Urinary bladder (tissue), 3 donors: ENCODE measurements at regions not wholly inside any gene's neighbourhood (a gene's known extent, or its start where the extent isn't known, plus 50 kb on each side); places are given as distances from the start of the nearest gene placed in this dataset.

Experiments
- DNase-seq: peaks from one replicate; pipeline ENCODE4 v3.0.0-alpha.2; 2015; ENCODE audit errors: extremely low spot score
- H3K27ac ChIP-seq: one replicate; pipeline ENCODE4 v1.5.1; 2013; ENCODE audit warnings: low read depth, mild to moderate bottlenecking, moderate library complexity
- H3K36me3 ChIP-seq: one replicate; pipeline ENCODE4 v1.6.1; 2013; ENCODE audit warnings: mild to moderate bottlenecking, moderate library complexity; ENCODE audit not compliant: insufficient read depth
- H3K4me1 ChIP-seq: one replicate; pipeline ENCODE4 v1.6.1; 2013; ENCODE audit warnings: mild to moderate bottlenecking, moderate library complexity; ENCODE audit not compliant: insufficient read depth
- H3K4me3 ChIP-seq: one replicate; pipeline ENCODE4 v1.5.1; 2013; ENCODE audit warnings: low read depth, low read length
- WGBS: extraction: QIAGEN DNeasy Blood & Tissue Kit; methylation state at CpG from one replicate; pipeline ENCODE4 v1.1.7; 2013; 5-methylcytosine and 5-hydroxymethylcytosine counted together
- donor health status: healthy with polysubstance abuse.
- donor health status: healthy.

GRCh38 chr18:47737956-47738355 lies 192.5 kb downstream of the SMAD2 start:
- 92% methylated on average over 4 of the region's 4 CpGs for WGBS
- no peak overlapping the region for H3K4me3 ChIP-seq
- DNase-seq = no peak
- H3K27ac ChIP-seq = no peak overlapping the region
- no peaks in the 10 kb centered on the region for H3K4me1 ChIP-seq
- H3K36me3 ChIP-seq = no peaks in the 10 kb centered on the region

- H3K36me3 ChIP-seq = no peaks in the 10 kb centered on the region
- DNase-seq = no peak
- no peak overlapping the region for H3K4me3 ChIP-seq
- no peak overlapping the region for H3K27ac ChIP-seq
- no peaks in the 10 kb centered on the region for H3K4me1 ChIP-seq
- WGBS = 89% methylated on average over 12 of the region's 12 CpGs
Measured at GRCh38 chr18:47737198-47737830, 193.1 kb downstream of the SMAD2 start.

DNA sequence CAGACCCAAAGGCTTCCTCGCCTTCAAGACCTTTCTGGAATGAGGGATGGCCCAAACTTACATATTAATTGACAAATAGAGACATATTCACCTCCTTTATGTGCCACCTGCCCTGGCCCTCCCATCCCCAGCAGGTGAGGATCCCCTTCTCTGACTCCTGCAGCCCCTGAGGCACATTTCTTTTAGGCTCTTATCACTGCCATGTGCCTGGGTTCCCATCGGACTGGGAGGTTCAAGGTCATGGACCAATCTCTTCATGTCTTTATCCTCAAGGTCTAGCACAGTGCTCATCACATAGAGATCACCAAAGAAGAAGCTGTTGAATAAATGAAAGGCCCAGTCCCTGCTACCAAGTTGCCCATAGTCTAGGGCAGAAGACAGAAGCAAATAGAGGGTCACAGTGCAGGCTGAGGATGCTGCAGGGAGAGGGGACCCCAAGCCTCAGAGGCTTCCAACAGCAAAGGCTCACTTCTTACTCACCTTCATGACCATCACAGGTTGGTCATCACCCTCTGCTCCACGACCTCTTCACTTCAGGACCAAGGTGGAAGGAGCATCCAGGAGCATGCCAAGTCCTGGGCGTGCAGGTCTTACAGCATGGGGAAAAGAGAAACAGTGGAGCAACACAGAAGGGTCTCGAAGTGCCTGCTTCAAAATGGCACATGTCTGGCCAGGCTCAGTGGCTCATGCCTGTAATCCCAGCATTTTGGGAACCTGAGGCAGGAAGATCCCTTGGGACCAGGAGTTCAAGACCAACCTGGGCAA lies 193.9 kb downstream of the SMAD2 start:
- Histone ChIP-seq H3K27ac (no peak overlapping the region), H3K4me3 (no peak overlapping the region), H3K4me1 (no peaks in the 10 kb centered on the region), H3K36me3 (no peaks in the 10 kb centered on the region)
- no peak for DNase-seq
- WGBS = 71% methylated on average over 5 of the region's 5 CpGs

GRCh38 chr18:47735041-47735702 lies 195.3 kb downstream of the SMAD2 start:
- Histone ChIP-seq H3K36me3 (no peaks in the 10 kb centered on the region), H3K4me3 (no peak overlapping the region), H3K27ac (no peak overlapping the region), H3K4me1 (no peaks in the 10 kb centered on the region)
- WGBS = 74% methylated on average over 8 of the region's 8 CpGs
- no peak for DNase-seq

GRCh38 chr18:47731276-47731675 lies 199.2 kb downstream of the SMAD2 start:
- no peak overlapping the region for H3K27ac ChIP-seq
- H3K36me3 ChIP-seq = no peaks in the 10 kb centered on the region
- DNase-seq = no peak
- 65% methylated on average over 5 of the region's 5 CpGs for WGBS
- no peaks in the 10 kb centered on the region for H3K4me1 ChIP-seq
- H3K4me3 ChIP-seq = no peak overlapping the region

GRCh38 chr18:47730795-47731194 lies 199.7 kb downstream of the SMAD2 start:
- DNase-seq = no peak
- Histone ChIP-seq H3K4me1 (no peaks in the 10 kb centered on the region), H3K36me3 (no peaks in the 10 kb centered on the region), H3K4me3 (no peak overlapping the region), H3K27ac (no peak overlapping the region)
- WGBS = 68% methylated on average over 5 of the region's 5 CpGs

- 85% methylated on average over 6 of the region's 6 CpGs for WGBS
- DNase-seq = no peak
- H3K36me3 ChIP-seq = no peaks in the 10 kb centered on the region
- H3K4me3 ChIP-seq = no peak overlapping the region
- no peaks in the 10 kb centered on the region for H3K4me1 ChIP-seq
- no peak overlapping the region for H3K27ac ChIP-seq
Measured at GRCh38 chr18:47729356-47729755, 201.1 kb downstream of the SMAD2 start.

DNA sequence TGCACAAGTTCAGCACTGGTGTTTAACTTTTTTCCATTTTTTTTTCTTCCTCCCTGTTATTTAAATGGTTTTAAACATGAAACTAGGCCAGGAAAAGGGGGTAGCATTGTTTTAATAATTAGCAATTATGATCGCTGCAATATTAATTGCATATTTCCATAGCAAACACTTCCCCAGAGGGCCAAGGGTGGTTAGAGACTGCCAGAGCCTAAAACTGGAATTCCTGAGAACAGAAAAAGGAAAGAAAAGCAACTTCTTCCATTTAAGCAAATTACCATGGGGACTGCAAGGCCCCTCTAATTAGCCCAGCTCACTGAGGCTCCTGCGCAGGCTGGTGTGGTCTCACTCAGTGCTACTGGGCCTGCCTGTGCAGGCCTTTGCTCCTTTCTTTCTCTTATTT lies 201.5 kb downstream of the SMAD2 start:
- no peak for DNase-seq
- 79% methylated on average over 2 of the region's 2 CpGs for WGBS
- Histone ChIP-seq H3K4me1 (no peaks in the 10 kb centered on the region), H3K27ac (no peak overlapping the region), H3K4me3 (no peak overlapping the region), H3K36me3 (no peaks in the 10 kb centered on the region)

GRCh38 chr18:47727409-47727808 lies 203.1 kb downstream of the SMAD2 start:
- Histone ChIP-seq H3K4me3 (no peak overlapping the region), H3K27ac (no peak overlapping the region), H3K36me3 (no peaks in the 10 kb centered on the region), H3K4me1 (no peaks in the 10 kb centered on the region)
- no peak for DNase-seq
- 78% methylated on average over 5 of the region's 5 CpGs for WGBS

- 27% methylated on average over 1 of the region's 1 CpG for WGBS
- no peaks in the 10 kb centered on the region for H3K36me3 ChIP-seq
- no peak overlapping the region for H3K27ac ChIP-seq
- no peaks in the 10 kb centered on the region for H3K4me1 ChIP-seq
- no peak overlapping the region for H3K4me3 ChIP-seq
- DNase-seq = no peak
Measured at GRCh38 chr18:47726550-47726949, 203.9 kb downstream of the SMAD2 start.

- no peak for DNase-seq
- 92% methylated on average over 3 of the region's 3 CpGs for WGBS
- Histone ChIP-seq H3K4me3 (no peak overlapping the region), H3K27ac (no peak overlapping the region), H3K36me3 (no peaks in the 10 kb centered on the region), H3K4me1 (no peaks in the 10 kb centered on the region)
Measured at GRCh38 chr18:47725656-47726055, 204.8 kb downstream of the SMAD2 start.

DNA sequence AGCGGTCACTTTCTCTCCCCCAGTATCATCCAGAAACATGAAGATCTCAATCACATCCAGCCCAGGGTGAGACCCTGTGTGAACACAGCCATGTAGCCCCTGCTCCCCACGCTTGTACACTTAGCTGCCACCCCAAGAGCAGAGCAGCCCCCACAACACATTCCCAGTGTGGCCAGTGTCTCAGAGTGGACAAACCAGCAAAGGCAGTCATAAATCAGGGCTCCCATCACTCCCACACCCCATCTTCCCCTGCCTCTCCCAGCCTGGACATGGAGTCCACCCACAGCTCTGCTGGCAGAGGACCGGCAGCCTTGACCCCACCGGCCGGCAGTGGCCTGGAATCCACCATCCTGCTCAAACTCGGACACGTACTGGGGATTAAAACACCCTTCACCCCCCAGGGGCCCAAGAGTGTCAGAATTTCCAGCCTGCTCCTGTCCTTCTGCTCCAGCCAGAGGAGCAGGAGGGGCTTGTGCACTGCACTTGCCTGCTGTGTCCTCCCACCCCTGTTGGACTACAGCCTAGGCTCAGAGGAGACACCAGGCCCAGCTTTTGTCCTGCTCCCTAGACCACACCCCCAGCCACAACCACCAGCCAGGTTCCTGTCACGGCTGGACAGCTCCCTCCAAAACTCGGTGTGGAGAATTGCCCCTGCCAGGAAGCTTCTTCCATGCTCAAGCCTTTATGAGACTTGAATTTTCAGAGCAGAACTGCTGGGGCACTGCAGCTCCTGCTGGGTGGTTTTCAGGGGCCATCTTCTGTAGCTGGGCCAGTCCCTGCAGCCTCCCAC lies 206.1 kb downstream of the SMAD2 start:
- DNase-seq = no peak
- no peaks in the 10 kb centered on the region for H3K36me3 ChIP-seq
- WGBS = 58% methylated on average over 9 of the region's 9 CpGs
- H3K4me1 ChIP-seq = no peaks in the 10 kb centered on the region
- no peak overlapping the region for H3K27ac ChIP-seq
- no peak overlapping the region for H3K4me3 ChIP-seq

- H3K4me3 ChIP-seq = no peak overlapping the region
- DNase-seq = no peak
- no peaks in the 10 kb centered on the region for H3K4me1 ChIP-seq
- 83% methylated on average over 16 of the region's 16 CpGs for WGBS
- H3K27ac ChIP-seq = no peak overlapping the region
- no peaks in the 10 kb centered on the region for H3K36me3 ChIP-seq
Measured at GRCh38 chr18:47721876-47722275, 208.6 kb downstream of the SMAD2 start.
